GM19452 (cell line): ENCODE measurements at regions not wholly inside any gene's neighbourhood (a gene's known extent, or its start where the extent isn't known, plus 50 kb on each side); places are given as distances from the start of the nearest gene placed in this dataset.

Experiments used
- ATAC-seq: cut with Tn5 transposase; IDR thresholded peaks from one replicate; pipeline ENCODE4 v1.9.1; 2021; ENCODE audit not compliant: unreplicated experiment

- no peak for ATAC-seq
Observed at GRCh38 chr4:13260513-13260912, 223.6 kb downstream of the RAB28 start.

GRCh38 chr4:13250263-13250662 lies 233.9 kb downstream of the RAB28 start:
- no peak for ATAC-seq

- ATAC-seq = no peak
Observed at GRCh38 chr4:13248621-13249298, 235.4 kb downstream of the RAB28 start.

- no peak for ATAC-seq
Observed at GRCh38 chr4:13246107-13246506, 238.0 kb downstream of the RAB28 start.

- ATAC-seq = no peak
Observed at GRCh38 chr4:13244444-13244843, 239.7 kb downstream of the RAB28 start.

GRCh38 chr4:13243152-13243551 lies 241.0 kb downstream of the RAB28 start:
- no peak for ATAC-seq

- ATAC-seq = no peak
Observed at GRCh38 chr4:13240066-13240465, 244.1 kb downstream of the RAB28 start.

- no peak for ATAC-seq
Observed at GRCh38 chr4:13238936-13239335, 245.2 kb downstream of the RAB28 start.

GRCh38 chr4:13236485-13236884 lies 247.7 kb downstream of the RAB28 start:
- no peak for ATAC-seq

- no peak for ATAC-seq
Observed at GRCh38 chr4:13233755-13234154, 250.4 kb downstream of the RAB28 start.

- no peak for ATAC-seq
Observed at GRCh38 chr4:13219971-13220370, 264.2 kb downstream of the RAB28 start.

GRCh38 chr4:13218326-13218958 lies 265.7 kb downstream of the RAB28 start:
- ATAC-seq = no peak

- no peak for ATAC-seq
Observed at GRCh38 chr4:13215560-13215959, 268.6 kb downstream of the RAB28 start.

GRCh38 chr4:13212936-13213335 lies 271.2 kb downstream of the RAB28 start:
- ATAC-seq = no peak

- ATAC-seq = no peak
Observed at GRCh38 chr4:13209600-13209999, 274.5 kb downstream of the RAB28 start.

GRCh38 chr4:13208558-13209193 lies 275.5 kb downstream of the RAB28 start:
- ATAC-seq = no peak

GRCh38 chr4:13207226-13207625 lies 276.9 kb downstream of the RAB28 start:
- ATAC-seq = no peak

GRCh38 chr4:13203101-13203500 lies 281.0 kb downstream of the RAB28 start:
- no peak for ATAC-seq

GRCh38 chr4:13202701-13203100 lies 281.4 kb downstream of the RAB28 start:
- ATAC-seq = no peak

GRCh38 chr4:13201241-13201640 lies 282.9 kb downstream of the RAB28 start:
- no peak for ATAC-seq

- no peak for ATAC-seq
Observed at GRCh38 chr4:13196721-13197120, 287.4 kb downstream of the RAB28 start.

GRCh38 chr4:13193662-13194061 lies 290.5 kb downstream of the RAB28 start:
- ATAC-seq = no peak
